CD4-positive, alpha-beta T cell (primary cell): ENCODE measurements at regions not wholly inside any gene's neighbourhood (a gene's known extent, or its start where the extent isn't known, plus 50 kb on each side); places are given as distances from the start of the nearest gene placed in this dataset.

ENCODE experiments used
- ATAC-seq: fragments of 200-7000 bp; cut with Tn5 transposase; one replicate; pipeline ENCODE4 v1.10.0; 2022; ENCODE audit warnings: mild to moderate bottlenecking; ENCODE audit not compliant: poor library complexity
- CTCF ChIA-PET: fragments of 350-600 bp; sonication (Branson Sonifier 250); formaldehyde crosslinking; loops from one replicate; lab custom pipeline; 2021; ENCODE audit warnings: antibody characterized with exemption, inconsistent platforms; lab: Charles Lee
- POLR2A ChIA-PET: fragments of 350-600 bp; sonication (Branson Sonifier 250); formaldehyde crosslinking; loops from one replicate; lab custom pipeline; 2021; ENCODE audit warnings: antibody characterized with exemption, inconsistent platforms; lab: Charles Lee
- DNase-seq, 14 experiments: peaks; one replicate each; pipeline ENCODE4 v3.0.0-alpha.2; 2013 to 2020; ENCODE audit warnings: mixed read lengths in 2 of 14
- H3K27ac ChIP-seq, 2 donors: one replicate each; pipeline versions ENCODE4 v1.5.1 to v1.7.0; 2013; ENCODE audit warnings: low read length in 2 of 2, low read depth in 1 of 2, mild to moderate bottlenecking in 1 of 2
- H3K27me3 ChIP-seq, 2 experiments: 1 replicate in 1 of 2; 2 replicates in 1 of 2; pipeline versions ENCODE4 v1.6.1 to v1.7.0; 2013; ENCODE audit warnings: low read length in 2 of 2, control low read depth in 1 of 2, mild to moderate bottlenecking in 1 of 2, moderate library complexity in 1 of 2; ENCODE audit not compliant: insufficient read depth in 2 of 2, control insufficient read depth in 1 of 2
- H3K36me3 ChIP-seq: one replicate; pipeline ENCODE4 v1.6.1; 2013; ENCODE audit warnings: low read length, control low read depth; ENCODE audit not compliant: insufficient read depth
- H3K4me1 ChIP-seq: one replicate; pipeline ENCODE4 v1.6.1; 2013; ENCODE audit warnings: low read length, control low read depth; ENCODE audit not compliant: insufficient read depth
- H3K4me3 ChIP-seq: one replicate; pipeline ENCODE4 v1.5.1; 2013; ENCODE audit warnings: mild to moderate bottlenecking, low read length, moderate library complexity
- H3K9me3 ChIP-seq, 2 experiments: 1 replicate in 1 of 2; 2 replicates in 1 of 2; pipeline versions ENCODE4 v1.6.1 to v1.7.0; 2013; ENCODE audit warnings: low read length in 2 of 2, mild to moderate bottlenecking in 2 of 2, control low read depth in 1 of 2, moderate library complexity in 1 of 2; ENCODE audit not compliant: control insufficient read depth in 1 of 2, insufficient read depth in 1 of 2
- H3K27ac Mint-ChIP-seq: one replicate; pipeline ENCODE4 v1.8.0; 2020; ENCODE audit warnings: mixed read lengths
- H3K27me3 Mint-ChIP-seq: one replicate; pipeline ENCODE4 v1.8.0; 2021; ENCODE audit warnings: mixed read lengths
- H3K36me3 Mint-ChIP-seq: one replicate; pipeline ENCODE4 v1.8.0; 2021; ENCODE audit warnings: low read depth, mixed read lengths
- H3K4me1 Mint-ChIP-seq: one replicate; pipeline ENCODE4 v1.8.0; 2021; ENCODE audit warnings: low read depth, mixed read lengths
- H3K4me3 Mint-ChIP-seq: one replicate; pipeline ENCODE4 v1.8.0; 2020; ENCODE audit warnings: mild to moderate bottlenecking, mixed read lengths
- H3K9me3 Mint-ChIP-seq: one replicate; pipeline ENCODE4 v1.8.0; 2020; ENCODE audit warnings: mixed read lengths
- intact Hi-C, 2 experiments: fragments of 100-400 bp; cut with DNase I in 1 of 2; cut with micrococcal nuclease in 1 of 2; formaldehyde crosslinking; loops; one replicate each; pipeline versions ENCODE4 v1.15.1 to v1.9.0; 2023 to 2025; cut with DNase I, micrococcal nuclease
- TF ChIP-seq, protein P1 (sequence below): fragments of 200-600 bp; IDR thresholded peaks from one replicate; pipeline ENCODE4 v1.8.0; 2022; ENCODE audit warnings: antibody characterized with exemption, mild to moderate bottlenecking

DNA sequence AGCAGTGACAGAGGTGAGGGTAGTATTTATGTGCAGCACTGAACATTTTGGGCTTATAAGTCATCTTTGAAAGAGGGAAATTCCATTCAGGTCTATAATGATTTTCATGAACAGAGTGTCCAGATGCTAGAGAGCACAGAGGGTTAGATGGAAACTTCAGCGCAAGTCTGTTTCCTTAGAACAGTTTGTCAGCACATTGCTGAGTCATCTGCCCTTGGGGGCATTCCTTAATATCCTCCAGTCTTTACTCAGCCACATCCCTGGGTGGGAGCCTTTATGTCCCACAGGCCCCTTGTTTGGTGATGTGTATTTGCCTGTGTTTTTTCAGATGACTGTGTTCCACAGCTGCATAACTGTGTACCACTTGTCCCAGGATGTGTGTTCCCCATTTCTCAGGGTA is 138.5 kb upstream of the S1PR3 start:
- H3K4me3 ChIP-seq: no peak overlapping the region
- H3K4me3 Mint-ChIP-seq: no peak overlapping the region
- no peaks in the 10 kb centered on the region for H3K4me1 ChIP-seq
- peaks cover 13 to 27% of the 10 kb centered on the region in 2 experiments for H3K27me3 ChIP-seq
- H3K36me3 ChIP-seq: no peaks in the 10 kb centered on the region
- ATAC-seq (no peak), DNase-seq (no peak)
- no peaks in the 10 kb centered on the region for H3K4me1 Mint-ChIP-seq
- TF ChIP-seq, protein P1, sequence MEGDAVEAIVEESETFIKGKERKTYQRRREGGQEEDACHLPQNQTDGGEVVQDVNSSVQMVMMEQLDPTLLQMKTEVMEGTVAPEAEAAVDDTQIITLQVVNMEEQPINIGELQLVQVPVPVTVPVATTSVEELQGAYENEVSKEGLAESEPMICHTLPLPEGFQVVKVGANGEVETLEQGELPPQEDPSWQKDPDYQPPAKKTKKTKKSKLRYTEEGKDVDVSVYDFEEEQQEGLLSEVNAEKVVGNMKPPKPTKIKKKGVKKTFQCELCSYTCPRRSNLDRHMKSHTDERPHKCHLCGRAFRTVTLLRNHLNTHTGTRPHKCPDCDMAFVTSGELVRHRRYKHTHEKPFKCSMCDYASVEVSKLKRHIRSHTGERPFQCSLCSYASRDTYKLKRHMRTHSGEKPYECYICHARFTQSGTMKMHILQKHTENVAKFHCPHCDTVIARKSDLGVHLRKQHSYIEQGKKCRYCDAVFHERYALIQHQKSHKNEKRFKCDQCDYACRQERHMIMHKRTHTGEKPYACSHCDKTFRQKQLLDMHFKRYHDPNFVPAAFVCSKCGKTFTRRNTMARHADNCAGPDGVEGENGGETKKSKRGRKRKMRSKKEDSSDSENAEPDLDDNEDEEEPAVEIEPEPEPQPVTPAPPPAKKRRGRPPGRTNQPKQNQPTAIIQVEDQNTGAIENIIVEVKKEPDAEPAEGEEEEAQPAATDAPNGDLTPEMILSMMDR: no peak
- ChIA-PET POLR2A (no interaction called here), CTCF (no interaction called here)
- H3K27ac Mint-ChIP-seq: no peak overlapping the region
- intact Hi-C loops: no loop called here
- peaks cover 9% of the 10 kb centered on the region for H3K36me3 Mint-ChIP-seq
- H3K9me3 Mint-ChIP-seq: peaks cover 5% of the 10 kb centered on the region
- H3K9me3 ChIP-seq: peaks cover 0 to 26% of the 10 kb centered on the region in 2 experiments
- peaks cover 67% of the 10 kb centered on the region for H3K27me3 Mint-ChIP-seq
- no peak overlapping the region for H3K27ac ChIP-seq

- H3K27me3 Mint-ChIP-seq: peaks cover 42% of the 10 kb centered on the region
- DNase-seq (no peak), ATAC-seq (no peak)
- Histone ChIP-seq H3K9me3 (no peaks in the 10 kb centered on the region), H3K4me1 (no peaks in the 10 kb centered on the region), H3K27me3 (peaks cover 0 to 3% of the 10 kb centered on the region in 2 experiments), H3K4me3 (no peak overlapping the region), H3K27ac (no peak overlapping the region), H3K36me3 (no peaks in the 10 kb centered on the region)
- intact Hi-C loops: no loop called here
- H3K9me3 Mint-ChIP-seq: peaks cover 5% of the 10 kb centered on the region
- CTCF ChIA-PET: no interaction called here
- no peaks in the 10 kb centered on the region for H3K36me3 Mint-ChIP-seq
- H3K27ac Mint-ChIP-seq: no peak overlapping the region
- TF ChIP-seq, protein P1: no peak
- POLR2A ChIA-PET: no interaction called here
- H3K4me1 Mint-ChIP-seq: no peaks in the 10 kb centered on the region
- no peak overlapping the region for H3K4me3 Mint-ChIP-seq
Observed at GRCh38 chr9:88870627-88871026, 120.6 kb upstream of the S1PR3 start.

DNA sequence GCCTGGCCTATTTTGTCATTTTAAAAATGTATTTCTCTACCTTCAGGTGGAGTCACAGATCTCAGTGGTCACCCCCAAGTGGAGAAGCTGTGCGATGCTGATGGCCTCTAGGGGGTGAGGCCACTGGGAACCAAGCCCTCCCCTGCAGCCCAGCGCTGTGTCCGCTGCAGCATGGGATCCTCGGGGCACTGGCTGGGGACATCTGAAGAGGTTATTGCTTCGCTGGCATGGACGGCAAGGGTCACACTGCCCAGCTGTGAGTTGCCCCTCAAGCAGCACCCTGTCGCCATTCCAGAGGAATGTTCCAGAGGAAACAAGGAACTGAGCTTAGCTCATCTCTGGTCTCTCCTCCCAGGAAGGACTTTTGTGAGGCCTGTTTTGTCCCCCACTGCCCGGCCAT is 119.6 kb upstream of the S1PR3 start:
- TF ChIP-seq, protein P1: no peak
- Histone ChIP-seq H3K27ac (no peak overlapping the region), H3K4me1 (no peaks in the 10 kb centered on the region), H3K27me3 (no peaks in the 10 kb centered on the region), H3K36me3 (no peaks in the 10 kb centered on the region), H3K9me3 (no peaks in the 10 kb centered on the region), H3K4me3 (no peak overlapping the region)
- POLR2A ChIA-PET: no interaction called here
- Mint-ChIP-seq H3K9me3 (peaks cover 5% of the 10 kb centered on the region), H3K27ac (no peak overlapping the region), H3K4me1 (no peaks in the 10 kb centered on the region), H3K27me3 (peaks cover 40% of the 10 kb centered on the region), H3K4me3 (no peak overlapping the region), H3K36me3 (no peaks in the 10 kb centered on the region)
- DNase-seq (no peak), ATAC-seq (no peak)
- intact Hi-C loops: no loop called here
- CTCF ChIA-PET: no interaction called here
